ENCODE measurements at regions not wholly inside any gene's neighbourhood (a gene's known extent, or its start where the extent isn't known, plus 50 kb on each side); places are given as distances from the start of the nearest gene placed in this dataset.
"Not testable (repeated sequence)": the region's sequence is repeated elsewhere in the genome, so short reads cannot be mapped to it uniquely, and the experiment has no call there.

DNA sequence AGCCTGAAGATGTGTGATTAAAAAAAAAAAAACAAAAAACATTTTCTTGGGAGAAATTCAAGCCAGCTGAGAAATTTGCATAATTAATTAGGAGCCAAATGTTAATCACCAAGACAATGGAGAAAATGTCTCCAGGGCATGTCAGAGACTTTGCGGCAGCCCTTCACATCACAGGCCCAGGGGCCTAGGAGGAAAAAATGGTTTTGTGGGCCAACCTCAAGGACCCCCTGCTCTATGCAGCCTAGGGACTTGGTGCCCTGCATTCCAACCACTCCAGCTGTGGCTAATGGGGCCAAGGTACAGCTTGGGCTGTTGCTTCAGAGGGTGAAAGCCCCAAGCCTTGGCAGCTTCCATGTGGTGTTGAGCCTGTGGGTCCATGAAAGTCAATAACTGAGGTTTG is 241.9 kb upstream of the THUMPD2 start:
- no peaks in the 10 kb centered on the region for H3K27me3 ChIP-seq
- intact Hi-C loops (cut with DNase I) = no loop called here
- TF ChIP-seq, protein P1, sequence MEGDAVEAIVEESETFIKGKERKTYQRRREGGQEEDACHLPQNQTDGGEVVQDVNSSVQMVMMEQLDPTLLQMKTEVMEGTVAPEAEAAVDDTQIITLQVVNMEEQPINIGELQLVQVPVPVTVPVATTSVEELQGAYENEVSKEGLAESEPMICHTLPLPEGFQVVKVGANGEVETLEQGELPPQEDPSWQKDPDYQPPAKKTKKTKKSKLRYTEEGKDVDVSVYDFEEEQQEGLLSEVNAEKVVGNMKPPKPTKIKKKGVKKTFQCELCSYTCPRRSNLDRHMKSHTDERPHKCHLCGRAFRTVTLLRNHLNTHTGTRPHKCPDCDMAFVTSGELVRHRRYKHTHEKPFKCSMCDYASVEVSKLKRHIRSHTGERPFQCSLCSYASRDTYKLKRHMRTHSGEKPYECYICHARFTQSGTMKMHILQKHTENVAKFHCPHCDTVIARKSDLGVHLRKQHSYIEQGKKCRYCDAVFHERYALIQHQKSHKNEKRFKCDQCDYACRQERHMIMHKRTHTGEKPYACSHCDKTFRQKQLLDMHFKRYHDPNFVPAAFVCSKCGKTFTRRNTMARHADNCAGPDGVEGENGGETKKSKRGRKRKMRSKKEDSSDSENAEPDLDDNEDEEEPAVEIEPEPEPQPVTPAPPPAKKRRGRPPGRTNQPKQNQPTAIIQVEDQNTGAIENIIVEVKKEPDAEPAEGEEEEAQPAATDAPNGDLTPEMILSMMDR (IDR thresholded peaks at IDR 0.05) = no peak

GRCh38 chr2:40016151-40016885 is 237.3 kb upstream of the THUMPD2 start:
- Histone ChIP-seq H3K4me1 (no peaks in the 10 kb centered on the region), H3K9me3 (peaks cover 0 to 21% of the 10 kb centered on the region in 2 donors), H3K36me3 (no peaks in the 10 kb centered on the region), H3K27ac (no peak overlapping the region), H3K27me3 (no peaks in the 10 kb centered on the region), H3K4me3 (no peak overlapping the region)
- intact Hi-C loops (cut with DNase I) = no loop called here
- no peak for ATAC-seq
- DNase-seq = no peak
- TF ChIP-seq, protein P1 (IDR thresholded peaks at IDR 0.05) = no peak

More for the DNA sequence above, 241.9 kb upstream of the THUMPD2 start:
- no peak overlapping the region for H3K27ac ChIP-seq
- ATAC-seq (no peak), DNase-seq (no peak)
- peaks cover 0 to 24% of the 10 kb centered on the region in 2 donors for H3K9me3 ChIP-seq
- H3K36me3 ChIP-seq = no peaks in the 10 kb centered on the region
- no peak overlapping the region for H3K4me3 ChIP-seq
- no peaks in the 10 kb centered on the region for H3K4me1 ChIP-seq

- H3K9me3 ChIP-seq; H3K36me3 ChIP-seq; DNase-seq; H3K27me3 ChIP-seq; H3K4me3 ChIP-seq; H3K27ac ChIP-seq; intact Hi-C loops (cut with DNase I); H3K4me1 ChIP-seq; ATAC-seq: not testable (repeated sequence)
Observed at GRCh38 chr2:40013962-40014361, 234.9 kb upstream of the THUMPD2 start.

DNA sequence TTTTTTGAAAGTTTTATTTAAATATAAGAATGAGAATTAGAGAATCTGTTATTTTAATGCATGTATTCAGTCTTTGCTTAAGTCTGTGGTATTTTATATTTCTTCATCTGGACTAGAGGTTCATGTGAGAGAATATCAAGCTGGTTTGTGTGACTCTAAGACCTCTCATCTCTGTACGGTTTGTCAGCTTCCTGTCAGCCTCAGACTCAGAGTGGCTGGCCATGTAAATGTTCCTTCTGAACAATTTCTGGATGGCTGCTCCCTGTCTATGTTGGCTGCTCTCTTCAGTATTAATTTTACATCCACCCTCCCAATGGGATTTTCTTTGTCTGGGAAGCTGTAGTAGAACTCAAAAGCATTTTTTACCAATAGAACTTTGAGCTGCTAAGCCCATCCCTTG is 225.3 kb upstream of the THUMPD2 start:
- TF ChIP-seq, protein P1 (IDR thresholded peaks at IDR 0.05) = no peak
- H3K4me3 ChIP-seq = no peak overlapping the region
- H3K9me3 ChIP-seq = no peaks in the 10 kb centered on the region
- intact Hi-C loops (cut with DNase I) = no loop called here
- H3K4me1 ChIP-seq = no peaks in the 10 kb centered on the region
- no peak for DNase-seq
- ATAC-seq = no peak
- H3K36me3 ChIP-seq = no peaks in the 10 kb centered on the region
- no peaks in the 10 kb centered on the region for H3K27me3 ChIP-seq
- H3K27ac ChIP-seq = no peak overlapping the region

GRCh38 chr2:40002339-40002738 is 223.3 kb upstream of the THUMPD2 start:
- Histone ChIP-seq H3K36me3 (no peaks in the 10 kb centered on the region), H3K9me3 (no peaks in the 10 kb centered on the region), H3K4me1 (no peaks in the 10 kb centered on the region), H3K27me3 (no peaks in the 10 kb centered on the region), H3K4me3 (no peak overlapping the region), H3K27ac (no peak overlapping the region)
- DNase-seq (no peak), ATAC-seq (no peak)
- TF ChIP-seq, protein P1 (IDR thresholded peaks at IDR 0.05) = no peak
- intact Hi-C loops (cut with DNase I) = no loop called here

DNA sequence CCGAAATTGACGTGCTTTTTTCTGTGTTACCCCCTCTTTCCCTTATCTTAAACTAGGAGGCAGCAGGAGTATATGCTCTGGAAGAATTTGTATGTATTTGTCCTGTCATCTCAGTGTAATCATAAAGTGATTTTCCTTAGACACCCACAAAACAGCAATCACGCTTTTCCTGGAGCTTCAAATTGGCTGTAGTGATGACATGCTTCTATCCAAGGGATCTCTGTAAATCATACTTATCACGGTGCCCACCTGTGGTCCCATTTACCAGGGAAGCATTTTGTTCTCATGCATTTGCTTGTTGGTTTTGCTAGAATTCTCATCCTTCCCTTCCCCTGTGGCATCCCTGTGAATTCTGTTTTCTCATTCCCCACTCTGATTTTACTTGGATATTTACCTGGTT is 220.8 kb upstream of the THUMPD2 start:
- no peak overlapping the region for H3K27ac ChIP-seq
- no peak for ATAC-seq
- H3K4me3 ChIP-seq = no peak overlapping the region
- no peak for DNase-seq
- no peaks in the 10 kb centered on the region for H3K27me3 ChIP-seq
- H3K9me3 ChIP-seq = no peaks in the 10 kb centered on the region
- TF ChIP-seq, protein P1 (IDR thresholded peaks at IDR 0.05) = no peak
- H3K36me3 ChIP-seq = no peaks in the 10 kb centered on the region
- no peaks in the 10 kb centered on the region for H3K4me1 ChIP-seq
- intact Hi-C loops (cut with DNase I) = no loop called here
